IMR-90 (cell line): ENCODE measurements at regions not wholly inside any gene's neighbourhood (a gene's known extent, or its start where the extent isn't known, plus 50 kb on each side); places are given as distances from the start of the nearest gene placed in this dataset.

ENCODE experiments used
- ATAC-seq: fragments of 200-7000 bp; cut with Tn5 transposase; 2 replicates; pipeline ENCODE4 v1.9.1; 2020; ENCODE audit warnings: low read depth, mild to moderate bottlenecking, moderate library complexity
- BruUV-seq: library from RNA; stranded (reverse); fragments of 400-500 nt; replicated peaks from 2 replicates; lab custom pipeline; 2021; lab: Mats Ljungman, UMichigan
- CTCF ChIA-PET: fragments of 300-600 bp; formaldehyde crosslinking; extraction: SDS; loops from one replicate; lab custom pipeline; 2021; ENCODE audit warnings: antibody characterized with exemption; lab: Yijun Ruan, JAX
- POLR2A ChIA-PET: fragments of 300-600 bp; sonication (Branson Sonifier 250); formaldehyde crosslinking; loops from one replicate; lab custom pipeline; 2022; ENCODE audit warnings: antibody characterized with exemption; ENCODE audit not compliant: unreplicated experiment; lab: Charles Lee
- DNase-seq: peaks from one replicate; pipeline ENCODE4 v3.0.0; 2013
- H2AFZ ChIP-seq: replicated peaks from 2 replicates; pipeline ENCODE3; 2013; ENCODE audit warnings: low read length, mild to moderate bottlenecking; ENCODE audit not compliant: poor library complexity
- H2AK5ac ChIP-seq: 2 replicates; pipeline ENCODE4 v1.6.1; 2013; ENCODE audit warnings: low read depth, low read length, inconsistent platforms
- H2AK9ac ChIP-seq: replicated peaks from 2 replicates; pipeline ENCODE3; 2013; ENCODE audit warnings: mild to moderate bottlenecking, low read depth, low read length, moderate library complexity; ENCODE audit not compliant: poor library complexity
- H2BK120ac ChIP-seq: 2 replicates; pipeline ENCODE4 v1.6.1; 2013; ENCODE audit warnings: low read depth, low read length, inconsistent platforms
- H2BK15ac ChIP-seq: 3 replicates; pipeline ENCODE4 v1.6.1; 2013; ENCODE audit warnings: low read depth, low read length, inconsistent platforms
- H2BK20ac ChIP-seq: 2 replicates; pipeline ENCODE4 v1.6.1; 2013; ENCODE audit warnings: low read depth, mild to moderate bottlenecking, inconsistent platforms, low read length, moderate library complexity
- H2BK5ac ChIP-seq: 2 replicates; pipeline ENCODE4 v1.6.1; 2013; ENCODE audit warnings: mild to moderate bottlenecking, low read depth, low read length, inconsistent platforms; ENCODE audit not compliant: poor library complexity, severe bottlenecking
- H3K14ac ChIP-seq: replicated peaks from 2 replicates; pipeline ENCODE4 v1.6.1; 2013; ENCODE audit warnings: low read depth, low read length, inconsistent platforms
- H3K18ac ChIP-seq: 2 replicates; pipeline ENCODE4 v1.6.1; 2013; ENCODE audit warnings: low read depth, low read length, control low read depth
- H3K23ac ChIP-seq: 2 replicates; pipeline ENCODE4 v1.6.1; 2013; ENCODE audit warnings: low read depth, low read length, inconsistent platforms
- H3K27ac ChIP-seq: 2 replicates; pipeline ENCODE4 v1.5.1; 2013; ENCODE audit warnings: mild to moderate bottlenecking, control low read depth, low read length; ENCODE audit not compliant: insufficient read depth
- H3K27me3 ChIP-seq: 2 replicates; pipeline ENCODE4 v1.6.1; 2013; ENCODE audit warnings: low read length; ENCODE audit not compliant: control insufficient read depth, insufficient read depth
- H3K36me3 ChIP-seq: 2 replicates; pipeline ENCODE4 v1.6.1; 2013; ENCODE audit warnings: low read length, mixed read lengths; ENCODE audit not compliant: control insufficient read depth, insufficient read depth
- H3K4ac ChIP-seq: 2 replicates; pipeline ENCODE4 v1.6.1; 2013; ENCODE audit warnings: low read depth, low read length, inconsistent platforms
- H3K4me1 ChIP-seq: 2 replicates; pipeline ENCODE4 v1.6.1; 2013; ENCODE audit warnings: low read length, mixed read lengths; ENCODE audit not compliant: control insufficient read depth, insufficient read depth
- H3K4me2 ChIP-seq: 2 replicates; pipeline ENCODE4 v1.6.1; 2013; ENCODE audit warnings: low read depth, mild to moderate bottlenecking, control low read depth, low read length, moderate library complexity
- H3K4me3 ChIP-seq: 2 replicates; pipeline ENCODE4 v1.5.1; 2013; ENCODE audit warnings: low read depth, mild to moderate bottlenecking, control low read depth, low read length, moderate library complexity; ENCODE audit not compliant: insufficient read depth
- H3K56ac ChIP-seq: 2 replicates; pipeline ENCODE4 v1.6.1; 2013; ENCODE audit warnings: low read length, inconsistent platforms; ENCODE audit not compliant: insufficient read depth; ENCODE audit errors: extremely low read depth
- H3K79me1 ChIP-seq, 2 experiments: 2 replicates each; pipeline ENCODE4 v1.6.1; 2013; ENCODE audit warnings: low read length in 2 of 2, inconsistent platforms in 1 of 2, low read depth in 1 of 2
- H3K9ac ChIP-seq: 2 replicates; pipeline ENCODE4 v1.6.1; 2013; ENCODE audit warnings: low read depth, low read length, control low read depth
- H3K9me1 ChIP-seq: 2 replicates; pipeline ENCODE4 v1.6.1; 2013; ENCODE audit warnings: low read length, inconsistent platforms; ENCODE audit not compliant: insufficient read depth
- H3K9me3 ChIP-seq: 2 replicates; pipeline ENCODE4 v1.6.1; 2013; ENCODE audit warnings: low read length; ENCODE audit not compliant: control insufficient read depth, insufficient read depth
- H4K20me1 ChIP-seq: 2 replicates; pipeline ENCODE4 v1.6.1; 2013; ENCODE audit warnings: low read length, inconsistent platforms; ENCODE audit not compliant: insufficient read depth
- H4K5ac ChIP-seq: 2 replicates; pipeline ENCODE4 v1.6.1; 2013; ENCODE audit warnings: mild to moderate bottlenecking, low read depth, low read length, control low read depth
- H4K8ac ChIP-seq, 2 experiments: 2 replicates each; pipeline ENCODE4 v1.6.1; 2013; ENCODE audit warnings: low read depth in 2 of 2, low read length in 2 of 2, control low read depth in 1 of 2, inconsistent platforms in 1 of 2
- H4K91ac ChIP-seq: 2 replicates; pipeline ENCODE4 v1.6.1; 2013; ENCODE audit warnings: low read depth, low read length, inconsistent platforms; ENCODE audit not compliant: insufficient read depth
- CEBPB ChIP-seq: IDR thresholded peaks from 2 replicates; pipeline ENCODE4 v1.6.1; 2012; ENCODE audit warnings: low read depth, low read length, improper control_type of control experiment
- CHD1 ChIP-seq: IDR thresholded peaks from 2 replicates; pipeline ENCODE4 v1.6.1; 2012; ENCODE audit warnings: low read depth, low read length, improper control_type of control experiment
- MAZ ChIP-seq: IDR thresholded peaks from 2 replicates; pipeline ENCODE4 v1.6.1; 2012; ENCODE audit warnings: low read depth, mild to moderate bottlenecking, low read length, improper control_type of control experiment, moderate library complexity, borderline replicate concordance
- MXI1 ChIP-seq: IDR thresholded peaks from 2 replicates; pipeline ENCODE4 v1.6.1; 2012; ENCODE audit warnings: low read depth, mild to moderate bottlenecking, low read length, moderate library complexity, borderline replicate concordance
- dilution Hi-C: fragments of 300-500 bp; cut with HindIII; formaldehyde crosslinking; loops from one replicate; pipeline ENCODE4 v1.14.3; 2018; ENCODE audit warnings: low sequenced_read_pairs; ENCODE audit not compliant: unreplicated experiment
- in situ Hi-C: fragments of 300-500 bp; cut with MboI; formaldehyde crosslinking; loops from 3 replicates; pipeline ENCODE4 v1.14.3; 2019; ENCODE audit warnings: low sequenced_read_pairs, inconsistent platforms, mixed read lengths
- intact Hi-C: fragments of 100-400 bp; cut with micrococcal nuclease; formaldehyde crosslinking; loops from 2 replicates; pipeline ENCODE4 v1.10.0; 2022

DNA sequence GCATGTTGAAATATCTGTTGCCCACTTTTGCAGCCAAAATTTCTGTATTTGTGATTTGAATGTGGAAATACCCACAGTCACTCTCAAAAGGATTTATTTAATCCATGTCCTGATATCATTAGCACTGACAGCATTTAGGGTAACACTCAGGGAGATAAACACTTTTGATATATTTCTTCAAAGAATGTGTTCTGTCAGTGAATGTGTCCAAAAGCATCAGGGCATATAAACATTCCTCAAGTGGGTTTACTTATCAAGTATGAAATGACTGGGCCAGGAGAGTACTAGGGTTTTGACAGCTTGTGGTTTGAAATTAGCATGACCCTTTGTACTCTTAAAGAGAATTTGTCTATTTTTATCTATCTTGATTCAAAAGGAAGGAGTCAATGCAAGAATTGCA, 1302.1 kb upstream of the ADGRL2 start:
- H3K9me3 ChIP-seq: no peaks in the 10 kb centered on the region
- no peak overlapping the region for H2BK15ac ChIP-seq
- no TSS peak for BruUV-seq
- no peak overlapping the region for H3K56ac ChIP-seq
- ATAC-seq: no peak
- no peaks in the 10 kb centered on the region for H3K27me3 ChIP-seq
- H3K9me1 ChIP-seq: no peaks in the 10 kb centered on the region
- no peak overlapping the region for H3K9ac ChIP-seq
- H3K36me3 ChIP-seq: no peaks in the 10 kb centered on the region
- dilution Hi-C loops: no loop called here
- no peak overlapping the region for H4K5ac ChIP-seq
- DNase-seq: no peak
- intact Hi-C loops: loop anchor here (10.0 kb wide), 1 partner anchor 184 kb away; no protein-coding TSS in a partner anchor
- no peaks in the 10 kb centered on the region for H3K4me1 ChIP-seq
- H3K4me3 ChIP-seq: no peak overlapping the region
- no peak overlapping the region for H3K23ac ChIP-seq
- in situ Hi-C loops: no loop called here
- H2BK5ac ChIP-seq: no peak overlapping the region
- H2BK120ac ChIP-seq: no peak overlapping the region
- ChIA-PET CTCF (interaction anchor here (0.5 kb wide), 1 partner anchor 23 kb away, joined by 8 read pairs; no protein-coding TSS in a partner anchor), POLR2A (no interaction called here)
- H2BK20ac ChIP-seq: no peak overlapping the region
- H2AK5ac ChIP-seq: no peak overlapping the region
- no peak overlapping the region for H3K18ac ChIP-seq
- no peak overlapping the region for H3K14ac ChIP-seq
- H3K4me2 ChIP-seq: no peak overlapping the region
- no peaks in the 10 kb centered on the region for H4K20me1 ChIP-seq
- H2AFZ ChIP-seq: no peak overlapping the region
- TF ChIP-seq MAZ (no peak), MXI1 (no peak), CEBPB (no peak), CHD1 (no peak)
- no peaks in the 10 kb centered on the region for H3K79me1 ChIP-seq
- H4K8ac ChIP-seq: no peak overlapping the region
- no peak overlapping the region for H2AK9ac ChIP-seq
- no peak overlapping the region for H3K27ac ChIP-seq
- no peak overlapping the region for H3K4ac ChIP-seq
- no peak overlapping the region for H4K91ac ChIP-seq
